Omental fat pad (tissue), 3 donors: ENCODE measurements at regions not wholly inside any gene's neighbourhood (a gene's known extent, or its start where the extent isn't known, plus 50 kb on each side); places are given as distances from the start of the nearest gene placed in this dataset.

ENCODE experiments used
- ATAC-seq: fragments of 150-250 bp; one replicate; pipeline ENCODE4 v1.9.1; 2016; ENCODE audit warnings: mild to moderate bottlenecking, moderate library complexity; ENCODE audit not compliant: low FRiP score
- DNase-seq: peaks from one replicate; pipeline ENCODE4 v3.0.0-alpha.2; 2019; ENCODE audit warnings: low spot score
- CTCF ChIP-seq, 3 donors: fragments of 450-650 bp; IDR thresholded peaks; one replicate each; pipeline ENCODE4 v1.5.1; 2016 to 2017; ENCODE audit warnings: antibody characterized with exemption in 3 of 3, mild to moderate bottlenecking in 3 of 3, moderate library complexity in 2 of 3

GRCh38 chrX:22366166-22366702, 93.5 kb downstream of the CBLL2 start:
- DNase-seq: no peak
- TF ChIP-seq CTCF (IDR thresholded peaks at IDR 0.05): no peak
- ATAC-seq: no peak

GRCh38 chrX:22366906-22367305, 94.2 kb downstream of the CBLL2 start:
- no peak for ATAC-seq
- TF ChIP-seq CTCF (IDR thresholded peaks at IDR 0.05): no peak
- no peak for DNase-seq

GRCh38 chrX:22373094-22373493, 100.4 kb downstream of the CBLL2 start:
- no peak for DNase-seq
- no peak for TF ChIP-seq CTCF (IDR thresholded peaks at IDR 0.05)
- ATAC-seq: no peak

- DNase-seq (no peak), ATAC-seq (no peak)
- no peak for TF ChIP-seq CTCF (IDR thresholded peaks at IDR 0.05)
These were observed 101.1 kb downstream of the CBLL2 start for GRCh38 chrX:22373766-22374165.

- TF ChIP-seq CTCF (IDR thresholded peaks at IDR 0.05): no peak
- ATAC-seq (no peak), DNase-seq (no peak)
These were observed 103.7 kb downstream of the CBLL2 start for GRCh38 chrX:22376369-22376768.

- TF ChIP-seq CTCF (IDR thresholded peaks at IDR 0.05): no peak
- DNase-seq (no peak), ATAC-seq (no peak)
These were observed 105.6 kb downstream of the CBLL2 start for GRCh38 chrX:22378296-22378695.

GRCh38 chrX:22383988-22384387, 111.3 kb downstream of the CBLL2 start:
- DNase-seq (no peak), ATAC-seq (no peak)

More at GRCh38 chrX:22383988-22384387, 111.3 kb downstream of the CBLL2 start:
- TF ChIP-seq CTCF (IDR thresholded peaks at IDR 0.05): no peak
